PFSK-1 (cell line): ENCODE measurements at regions not wholly inside any gene's neighbourhood (a gene's known extent, or its start where the extent isn't known, plus 50 kb on each side); places are given as distances from the start of the nearest gene placed in this dataset.

Source experiments
- FOXP2 ChIP-seq: optimal IDR thresholded peaks from 2 replicates; pipeline ENCODE3; 2011; ENCODE audit warnings: borderline replicate concordance, control low read depth, inconsistent platforms; ENCODE audit not compliant: insufficient read depth; ENCODE audit errors: extremely low read length, extremely low read depth
- POLR2AphosphoS5 ChIP-seq: IDR thresholded peaks from 2 replicates; pipeline ENCODE4 v1.6.1; 2012; ENCODE audit warnings: low read depth, mild to moderate bottlenecking, control low read depth, low read length, moderate library complexity
- REST ChIP-seq, 2 experiments: IDR thresholded peaks; 2 replicates each; pipeline versions ENCODE4 v1.6.1 to v1.8.0; 2011 to 2012; ENCODE audit warnings: low read depth in 2 of 2, low read length in 2 of 2, control low read depth in 1 of 2, inconsistent platforms in 1 of 2, mild to moderate bottlenecking in 1 of 2, moderate library complexity in 1 of 2; ENCODE audit not compliant: insufficient read depth in 1 of 2
- SIN3A ChIP-seq: IDR thresholded peaks from 2 replicates; pipeline ENCODE4 v1.6.1; 2012; ENCODE audit warnings: mild to moderate bottlenecking, low read length, moderate library complexity, borderline replicate concordance; ENCODE audit not compliant: insufficient read depth
- TAF1 ChIP-seq: IDR thresholded peaks from 2 replicates; pipeline ENCODE4 v1.6.1; 2012; ENCODE audit warnings: low read length, control low read depth, borderline replicate concordance; ENCODE audit not compliant: insufficient read depth

- TF ChIP-seq POLR2AphosphoS5 (no peak), TAF1 (no peak), SIN3A (no peak), FOXP2 (no peak), REST (IDR thresholded peaks at IDR 0.05; ENCODE audit: insufficient read depth in 1 of 2, low read depth in 2 of 2, low read length in 2 of 2) (no peak)
Observed at GRCh38 chr3:110026421-110026820, 689.1 kb upstream of the DPPA4 start.

- no peak for TF ChIP-seq POLR2AphosphoS5
- no peak for TF ChIP-seq FOXP2
- TF ChIP-seq TAF1 = no peak
- TF ChIP-seq SIN3A = no peak
- TF ChIP-seq REST (IDR thresholded peaks at IDR 0.05; ENCODE audit: insufficient read depth in 1 of 2, low read depth in 2 of 2, low read length in 2 of 2) = no peak
Observed at GRCh38 chr3:110027446-110028080, 690.2 kb upstream of the DPPA4 start.

GRCh38 chr3:110031975-110032374 is 694.6 kb upstream of the DPPA4 start:
- no peak for TF ChIP-seq TAF1
- no peak for TF ChIP-seq SIN3A
- no peak for TF ChIP-seq POLR2AphosphoS5

- TF ChIP-seq SIN3A (no peak), REST (IDR thresholded peaks at IDR 0.05; ENCODE audit: insufficient read depth in 1 of 2, low read depth in 2 of 2, low read length in 2 of 2) (no peak), POLR2AphosphoS5 (no peak), TAF1 (no peak), FOXP2 (no peak)
Observed at GRCh38 chr3:110059431-110059830, 722.1 kb upstream of the DPPA4 start.

- TF ChIP-seq SIN3A (no peak), TAF1 (no peak)
Observed at GRCh38 chr3:110062716-110063115, 725.4 kb upstream of the DPPA4 start.

GRCh38 chr3:110063178-110063577 is 725.8 kb upstream of the DPPA4 start:
- TF ChIP-seq REST (IDR thresholded peaks at IDR 0.05; ENCODE audit: insufficient read depth in 1 of 2, low read depth in 2 of 2, low read length in 2 of 2) (no peak), SIN3A (no peak), TAF1 (no peak), FOXP2 (no peak), POLR2AphosphoS5 (no peak)
